DMS114 treated with DMSO at 0.1 percent for 48 hours (cell line): ENCODE measurements at regions not wholly inside any gene's neighbourhood (a gene's known extent, or its start where the extent isn't known, plus 50 kb on each side); places are given as distances from the start of the nearest gene placed in this dataset.
"Not testable (repeated sequence)": the region's sequence is repeated elsewhere in the genome, so short reads cannot be mapped to it uniquely, and the experiment has no call there.

Experiments used
- DNase-seq: peaks from one replicate; lab custom pipeline; 2025; ENCODE audit not compliant: unreplicated experiment; lab: John Stamatoyannopoulos, UW

DNA sequence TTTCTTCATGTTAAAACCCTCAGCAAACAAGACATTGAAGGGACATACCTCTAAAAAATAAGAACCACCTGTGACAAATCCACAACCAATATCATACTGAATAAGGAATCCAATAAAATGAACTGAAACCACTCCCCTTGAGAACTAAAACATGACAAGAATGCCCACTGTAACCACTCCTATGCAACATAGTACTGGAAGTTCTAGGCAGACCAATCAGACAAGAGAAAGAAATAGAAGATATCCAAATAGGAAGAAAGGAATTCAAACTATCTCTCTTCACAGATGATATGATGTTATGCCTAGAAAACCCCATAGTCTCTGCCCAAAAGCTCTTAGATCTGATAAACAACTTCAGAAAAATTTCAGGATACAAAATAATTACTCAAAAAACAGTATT is 887.7 kb upstream of the CDH18 start:
- DNase-seq = not testable (repeated sequence)

DNA sequence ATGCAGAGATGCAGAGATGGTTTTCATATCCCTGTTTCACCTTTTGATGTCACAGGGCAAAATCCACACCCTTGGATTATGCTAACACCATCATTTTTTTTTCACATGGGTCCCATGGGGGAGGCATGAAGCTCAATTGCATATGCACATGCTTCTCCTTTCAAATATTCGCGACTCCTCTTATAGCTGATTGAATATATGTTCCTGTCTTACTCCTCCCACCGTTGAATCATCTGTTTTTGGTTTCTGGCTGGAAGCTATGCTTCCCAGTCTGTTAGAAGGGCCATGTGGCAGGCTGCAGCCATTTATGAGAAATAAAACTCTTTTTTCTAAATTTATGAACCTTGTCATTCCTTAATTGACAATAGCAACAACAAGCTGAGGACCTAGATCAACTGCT is 877.9 kb upstream of the CDH18 start:
- not testable (repeated sequence) for DNase-seq

DNA sequence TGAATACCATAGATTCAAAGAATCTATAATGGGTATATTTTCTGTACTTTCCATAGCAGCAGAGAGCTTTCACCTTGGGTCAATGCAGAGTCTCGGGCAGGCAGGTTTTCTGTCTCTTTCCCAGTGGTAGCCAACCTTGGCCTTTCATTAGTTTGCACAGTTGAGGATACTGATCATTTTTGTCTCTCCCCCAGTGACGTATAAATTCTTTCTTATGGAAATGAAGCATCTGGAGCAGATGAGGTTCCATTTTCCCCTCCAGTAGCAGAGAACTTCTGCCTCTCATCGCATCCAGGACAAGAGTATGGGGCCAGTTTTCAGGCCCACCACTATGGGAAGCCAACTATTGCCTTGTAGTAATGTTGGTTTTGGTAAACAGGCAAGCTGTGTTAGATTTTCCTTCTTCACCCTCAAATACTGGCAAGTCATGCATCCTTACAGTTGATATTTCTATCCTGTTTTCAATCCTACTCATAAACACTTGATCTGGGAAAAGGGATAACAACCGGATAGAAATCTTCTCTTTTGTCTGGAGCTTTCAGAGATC is 845.2 kb upstream of the CDH18 start:
- DNase-seq = no peak

DNA sequence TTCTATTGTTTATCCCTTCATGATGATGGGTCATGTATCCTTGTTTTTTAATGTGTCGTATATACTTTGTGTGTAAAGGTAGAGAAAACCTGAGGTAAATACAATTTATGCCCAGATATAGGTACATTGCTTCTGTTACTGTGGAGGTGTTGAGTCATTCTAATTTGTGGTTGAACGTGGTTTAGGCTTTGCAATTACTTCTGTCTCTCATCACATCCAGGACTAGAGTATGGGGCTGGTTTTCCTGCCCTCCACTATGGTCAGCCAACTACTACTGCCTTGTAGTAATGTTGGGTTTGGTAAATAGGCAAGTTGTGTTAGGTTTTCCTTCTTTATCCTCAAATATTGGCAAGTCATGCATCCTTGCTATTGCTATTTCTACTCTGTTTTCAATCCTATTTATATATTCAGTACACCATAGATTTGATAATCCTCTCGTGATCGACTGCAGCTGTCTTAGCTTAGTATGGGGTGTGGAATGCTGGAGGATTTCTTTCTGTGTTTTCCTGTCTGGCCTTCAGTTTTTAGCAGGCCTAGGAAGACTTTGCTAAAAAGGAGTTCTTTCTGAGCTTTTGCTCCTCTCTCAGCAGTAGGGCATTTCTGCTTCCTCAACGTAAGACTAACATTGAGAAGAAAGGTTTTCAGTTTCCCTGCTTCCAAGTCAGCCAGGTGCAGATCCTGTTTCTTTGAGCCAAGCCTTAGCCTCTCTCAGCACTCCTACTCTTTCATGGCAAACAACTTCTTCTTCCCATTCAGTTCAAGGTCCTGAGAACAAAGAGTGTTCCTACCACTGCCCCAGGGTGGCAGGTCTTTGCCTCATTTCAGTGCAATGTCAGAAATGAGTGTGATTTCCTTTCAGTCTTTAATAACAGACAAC is 844.4 kb upstream of the CDH18 start:
- no peak for DNase-seq

DNA sequence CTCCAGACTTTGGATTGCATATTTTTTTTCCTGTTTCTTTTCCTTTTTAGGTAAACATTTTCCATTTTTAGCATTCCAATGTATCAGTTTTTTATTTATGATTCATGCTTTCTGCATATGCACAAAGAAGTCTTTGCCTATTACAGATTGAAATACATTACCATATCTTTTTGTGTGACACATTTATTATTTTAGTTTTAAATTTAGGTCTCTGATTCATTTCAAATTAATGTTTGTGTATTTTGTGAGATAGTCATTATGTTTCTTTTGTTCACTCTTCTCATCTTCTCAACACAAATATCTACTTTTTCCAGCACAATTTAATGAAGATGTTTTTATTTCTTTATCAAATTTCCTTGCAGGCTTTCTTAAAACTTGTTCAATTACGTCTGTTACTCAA is 838.0 kb upstream of the CDH18 start:
- DNase-seq = not testable (repeated sequence)

DNA sequence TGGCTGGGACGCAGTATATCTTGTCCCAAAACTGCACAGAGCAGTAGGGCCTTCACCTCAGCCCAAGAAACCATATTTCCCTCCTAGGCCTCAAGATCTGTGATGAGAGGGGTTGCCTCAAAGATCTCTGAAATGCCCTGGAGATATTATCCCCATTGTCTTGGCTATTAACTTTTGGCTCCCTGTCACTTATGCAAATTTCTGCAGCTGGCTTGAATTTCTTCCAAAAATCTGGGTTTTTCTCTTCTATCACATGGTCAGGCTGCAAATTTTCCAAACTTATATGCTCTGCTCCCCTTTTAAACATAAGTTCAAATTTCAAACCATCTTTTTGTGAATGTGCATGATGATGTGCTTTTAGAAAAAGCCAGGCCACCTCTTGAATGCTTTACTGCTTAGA is 809.2 kb upstream of the CDH18 start:
- not testable (repeated sequence) for DNase-seq

DNA sequence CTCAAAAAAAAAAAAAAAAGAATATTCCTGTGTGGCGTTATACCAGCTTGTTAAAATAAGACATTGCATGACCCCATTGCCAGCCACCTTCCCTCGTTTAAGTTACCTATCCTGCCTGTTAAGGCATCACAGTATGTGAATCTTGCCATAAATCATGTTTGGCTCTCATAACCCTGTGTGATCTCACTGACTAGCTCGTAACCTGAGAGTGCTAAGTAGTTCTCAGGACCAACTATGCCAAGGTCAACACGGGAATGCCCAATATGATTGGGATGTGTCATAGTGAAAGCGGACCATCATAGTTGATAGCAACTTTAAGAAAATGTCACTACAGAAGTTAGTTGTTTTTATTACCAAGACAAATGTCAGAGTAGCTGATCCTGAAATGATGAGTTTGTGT is 796.8 kb upstream of the CDH18 start:
- not testable (repeated sequence) for DNase-seq

DNA sequence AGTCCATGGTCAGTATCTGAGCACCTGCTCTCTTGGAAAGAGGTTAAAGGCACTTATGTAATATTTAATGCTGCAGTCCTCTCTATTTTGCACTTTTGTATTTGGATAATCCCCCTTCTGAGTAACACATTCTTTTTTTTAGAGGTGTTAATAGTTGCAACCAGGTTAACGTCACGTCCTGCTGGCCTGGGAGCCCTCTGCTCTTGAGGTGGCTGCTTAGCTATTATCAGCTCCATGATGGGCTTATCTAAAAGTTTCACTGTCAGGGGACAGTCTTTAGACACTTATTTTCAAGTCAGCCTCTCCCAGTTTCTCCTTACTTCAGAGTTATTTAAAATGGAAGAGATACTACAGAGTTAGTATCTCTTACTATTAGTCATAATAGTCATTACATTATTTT is 795.5 kb upstream of the CDH18 start:
- DNase-seq = not testable (repeated sequence)

DNA sequence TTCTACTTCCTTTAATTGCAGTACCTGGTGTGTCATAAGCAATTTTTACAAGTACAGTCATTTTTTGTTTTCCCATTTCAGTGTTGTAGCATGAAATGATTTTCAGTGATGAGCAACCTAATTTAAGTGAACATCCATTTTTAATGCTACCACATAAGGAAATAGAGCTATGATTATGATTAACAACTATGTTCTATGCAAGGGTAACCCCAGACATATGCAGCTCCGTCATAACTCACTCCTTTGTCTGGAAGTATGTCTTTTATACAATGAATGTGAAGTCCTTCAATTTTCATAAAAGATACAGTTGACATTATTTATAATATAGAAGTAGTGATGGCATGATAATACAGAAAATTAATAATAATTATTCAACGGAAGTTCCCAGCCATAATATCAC is 783.3 kb upstream of the CDH18 start:
- not testable (repeated sequence) for DNase-seq

DNA sequence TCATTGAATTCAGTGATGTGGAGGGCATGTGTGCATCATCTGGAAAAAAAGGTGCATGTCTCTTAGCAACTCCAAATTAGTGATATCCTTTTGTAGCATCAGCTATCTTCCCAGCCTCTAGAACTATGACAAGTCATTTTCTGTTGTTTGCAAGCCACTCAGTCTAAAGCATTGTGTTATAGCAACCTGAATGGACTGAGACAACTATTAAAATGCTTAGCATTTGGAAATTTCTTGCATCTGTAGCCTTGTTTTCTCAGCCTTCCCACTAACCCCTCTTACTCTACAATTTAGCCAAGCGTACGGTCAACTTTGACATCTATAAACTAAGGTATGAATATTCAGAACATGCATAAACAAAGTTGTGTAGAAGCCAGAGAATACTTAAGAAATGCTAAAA is 777.1 kb upstream of the CDH18 start:
- DNase-seq = not testable (repeated sequence)

DNA sequence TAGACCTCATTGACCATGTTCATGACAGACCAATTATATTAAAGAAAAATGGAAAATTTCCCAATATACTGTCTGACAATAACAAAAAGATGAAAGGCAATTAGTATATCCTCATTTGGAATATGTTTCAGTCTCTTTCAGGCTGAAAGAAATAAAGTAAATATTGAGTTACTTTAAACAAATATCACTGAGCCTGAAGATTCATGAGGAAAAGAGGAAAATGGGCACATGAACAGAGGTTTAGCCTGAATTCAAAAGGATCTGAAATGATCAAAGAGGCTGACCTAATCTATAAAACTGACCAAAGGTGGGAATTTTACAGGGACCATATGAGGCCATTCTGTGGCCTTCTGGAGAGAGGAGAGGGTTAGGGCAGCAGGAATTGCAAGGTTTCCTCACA is 771.5 kb upstream of the CDH18 start:
- DNase-seq = not testable (repeated sequence)

DNA sequence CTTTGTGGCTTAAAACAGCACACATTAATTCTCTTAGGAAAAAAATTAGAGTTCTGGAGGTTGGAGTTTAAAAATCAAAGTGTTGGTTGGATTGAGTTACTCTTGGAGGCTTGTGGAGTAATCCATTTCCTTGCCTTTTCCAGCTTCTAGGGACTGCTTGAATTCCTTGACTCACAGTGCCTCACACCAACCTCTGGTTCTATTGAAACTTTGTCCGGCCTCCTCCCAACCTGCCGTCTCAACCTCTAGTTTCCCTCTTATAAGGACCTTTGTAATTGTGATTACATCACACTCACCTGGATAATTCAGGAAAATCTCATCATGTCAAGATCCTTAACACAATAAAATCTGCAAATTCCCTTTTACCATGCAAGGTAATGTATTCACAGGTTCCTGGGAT is 764.2 kb upstream of the CDH18 start:
- not testable (repeated sequence) for DNase-seq

DNA sequence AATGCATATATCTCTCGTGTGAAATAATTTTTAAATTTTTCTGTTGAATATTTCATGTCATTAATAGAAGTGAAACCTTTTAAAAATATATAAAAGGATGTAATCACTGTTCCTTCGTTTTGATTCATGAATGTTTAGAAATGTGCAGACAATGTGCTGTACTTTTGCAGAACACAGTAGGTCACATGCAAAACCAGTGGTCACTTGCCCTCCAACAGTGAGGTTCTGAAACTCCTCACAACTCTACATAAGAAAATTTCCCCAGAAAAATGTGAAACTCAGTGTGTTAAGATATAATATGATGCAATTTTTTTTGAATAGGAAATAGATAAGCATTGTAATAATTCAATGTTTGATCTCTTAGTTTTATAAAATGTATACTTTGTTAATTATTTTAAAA is 747.7 kb upstream of the CDH18 start:
- not testable (repeated sequence) for DNase-seq

DNA sequence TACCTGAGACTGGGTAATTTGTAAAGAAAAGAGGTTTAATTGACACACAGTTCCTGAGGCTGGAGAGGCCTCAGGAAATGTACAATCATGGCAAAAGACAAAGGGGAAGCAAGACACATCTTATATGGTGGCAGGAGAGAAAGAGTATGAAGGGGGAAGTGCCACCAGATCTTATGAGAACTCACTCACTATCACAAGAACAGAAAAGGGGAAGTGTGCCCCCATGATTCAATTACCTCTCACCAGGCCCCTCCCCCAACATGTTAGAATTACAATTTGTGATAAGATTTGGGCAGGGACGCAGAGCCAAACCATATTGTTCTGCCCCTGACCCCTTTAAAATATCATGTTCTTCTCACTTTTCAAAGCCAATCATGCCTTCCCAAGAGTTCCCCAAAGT is 744.2 kb upstream of the CDH18 start:
- not testable (repeated sequence) for DNase-seq

DNA sequence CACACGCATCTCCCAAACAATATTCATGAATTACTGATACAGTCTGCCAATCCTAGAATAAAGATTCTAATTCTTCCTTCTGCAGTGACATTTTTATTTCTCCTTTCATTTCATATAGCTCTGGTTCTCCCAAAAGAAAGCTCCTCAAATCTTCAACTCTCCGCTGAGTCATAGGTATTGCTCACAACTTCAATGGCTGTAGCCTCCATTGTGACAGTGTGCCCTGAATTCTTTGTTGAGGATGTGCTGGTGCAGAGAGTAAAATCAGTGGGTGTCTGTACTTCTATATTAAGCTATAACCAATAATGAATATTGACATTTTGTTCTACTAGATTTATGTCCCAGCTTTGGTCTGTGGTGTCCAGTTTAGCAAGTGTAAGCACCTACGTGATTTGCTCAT is 733.3 kb upstream of the CDH18 start:
- DNase-seq = not testable (repeated sequence)

DNA sequence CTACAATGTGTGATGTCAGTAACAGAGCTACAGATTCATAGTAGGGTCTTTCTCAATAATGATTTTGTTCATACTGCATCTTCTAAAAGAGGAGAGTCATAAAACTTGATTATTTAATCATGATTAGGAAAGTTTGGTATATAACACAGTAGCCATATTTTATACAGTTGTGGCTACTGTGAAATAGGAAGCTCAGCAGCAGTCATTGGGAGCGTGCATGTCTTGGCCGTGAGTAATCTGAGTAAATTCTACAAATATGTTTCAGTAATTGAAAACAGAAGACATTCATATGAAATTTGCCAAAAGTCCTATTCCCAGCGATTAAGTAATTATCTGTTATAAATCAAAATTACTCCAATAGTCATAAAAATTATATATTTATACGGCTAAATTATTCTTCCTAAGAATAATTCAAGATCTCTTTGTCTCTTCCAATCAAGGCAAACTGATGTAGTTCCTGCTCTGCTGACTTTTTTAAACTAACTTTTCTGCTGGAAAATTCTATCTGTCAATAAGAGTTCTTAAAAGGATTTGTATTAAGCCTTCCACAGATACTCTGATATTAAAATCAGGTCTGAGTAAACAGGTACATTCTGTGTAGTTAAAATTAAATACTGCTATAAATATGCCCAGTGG is 723.6 kb upstream of the CDH18 start:
- DNase-seq = not testable (repeated sequence)

DNA sequence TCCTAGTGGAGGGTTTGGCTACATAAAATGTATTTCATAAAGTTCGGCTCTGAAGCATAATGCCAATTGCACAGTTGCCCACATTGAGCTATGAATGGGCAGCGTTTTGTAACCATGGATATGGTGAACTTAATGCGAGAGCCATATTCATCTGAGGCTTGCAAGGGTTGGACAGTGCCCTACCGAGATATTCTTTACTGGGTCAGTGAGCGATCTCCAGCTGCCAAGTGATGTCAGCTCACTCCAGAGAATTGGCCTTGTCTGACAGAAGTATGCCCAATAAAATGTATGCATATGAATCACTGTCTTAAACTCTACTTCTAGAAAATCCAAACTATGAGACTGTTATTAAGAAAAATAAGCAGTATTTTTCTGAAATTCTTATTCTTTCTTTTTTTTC is 719.6 kb upstream of the CDH18 start:
- DNase-seq = not testable (repeated sequence)

DNA sequence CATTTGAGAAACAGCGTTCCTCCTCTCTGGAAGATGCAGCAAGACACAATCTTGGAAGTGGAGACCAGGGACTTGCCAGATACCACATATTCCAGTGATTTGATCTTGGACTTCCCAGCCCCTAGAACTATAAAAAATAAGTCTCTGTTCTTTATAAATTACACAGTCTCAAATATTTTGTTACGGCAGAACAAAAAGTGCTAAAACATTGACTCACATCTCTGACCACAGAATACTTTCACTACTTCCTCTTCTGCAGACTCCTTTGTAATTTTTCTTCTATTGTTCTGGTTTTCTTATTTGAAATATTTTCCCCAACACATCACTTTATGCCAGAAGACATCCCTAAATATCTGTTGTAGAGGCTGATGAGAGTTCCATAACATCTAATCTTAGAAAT is 706.1 kb upstream of the CDH18 start:
- no peak for DNase-seq

DNA sequence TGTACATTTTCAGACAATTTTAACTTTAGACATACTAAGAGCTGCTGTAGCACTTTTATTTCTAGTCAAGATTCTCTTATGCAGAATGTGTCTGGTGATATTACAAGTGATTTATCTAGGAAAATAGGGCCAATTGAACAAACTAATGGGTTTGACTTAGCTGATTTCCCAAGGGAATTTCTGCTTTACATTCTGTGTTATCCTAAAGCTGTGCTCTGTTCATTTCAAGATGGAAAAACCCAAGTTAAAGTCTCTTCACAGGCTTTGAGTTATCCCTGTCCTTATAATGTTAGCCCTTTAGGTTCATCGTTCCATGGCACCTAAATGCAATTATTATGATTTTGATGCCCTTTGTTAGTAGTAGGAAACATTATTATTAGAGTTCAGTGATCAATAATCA is 704.9 kb upstream of the CDH18 start:
- no peak for DNase-seq

DNA sequence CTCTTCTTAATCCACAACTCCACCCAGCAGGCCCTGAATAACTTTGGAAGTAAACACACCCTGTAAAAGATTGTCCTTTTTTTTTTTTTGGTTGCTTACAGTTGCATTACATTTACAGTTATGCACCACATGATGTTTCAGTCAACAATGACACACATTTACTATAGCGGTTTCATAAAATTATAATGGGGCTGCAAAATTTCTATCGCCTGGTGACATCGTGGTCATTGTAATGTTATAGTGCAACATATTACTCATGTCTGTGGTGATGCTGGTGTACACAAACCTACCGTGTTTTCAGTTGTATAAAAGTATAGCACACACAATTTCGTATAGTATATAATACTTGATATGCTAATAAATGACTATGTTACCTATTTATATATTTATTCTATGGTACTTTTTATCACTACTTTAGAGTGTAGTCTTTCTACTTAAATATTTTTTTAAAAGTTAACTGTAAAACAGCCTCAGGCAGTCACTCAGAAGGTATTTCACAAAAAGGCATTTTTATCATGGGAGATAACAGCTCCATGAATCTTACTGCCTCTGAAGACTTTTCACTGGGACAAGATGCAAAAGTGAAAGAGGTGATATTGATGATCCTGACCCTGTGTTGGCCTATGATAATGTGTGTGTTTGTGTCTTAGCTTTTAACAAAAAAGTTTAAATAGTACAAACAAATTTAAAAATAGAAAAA is 695.4 kb upstream of the CDH18 start:
- no peak for DNase-seq

DNA sequence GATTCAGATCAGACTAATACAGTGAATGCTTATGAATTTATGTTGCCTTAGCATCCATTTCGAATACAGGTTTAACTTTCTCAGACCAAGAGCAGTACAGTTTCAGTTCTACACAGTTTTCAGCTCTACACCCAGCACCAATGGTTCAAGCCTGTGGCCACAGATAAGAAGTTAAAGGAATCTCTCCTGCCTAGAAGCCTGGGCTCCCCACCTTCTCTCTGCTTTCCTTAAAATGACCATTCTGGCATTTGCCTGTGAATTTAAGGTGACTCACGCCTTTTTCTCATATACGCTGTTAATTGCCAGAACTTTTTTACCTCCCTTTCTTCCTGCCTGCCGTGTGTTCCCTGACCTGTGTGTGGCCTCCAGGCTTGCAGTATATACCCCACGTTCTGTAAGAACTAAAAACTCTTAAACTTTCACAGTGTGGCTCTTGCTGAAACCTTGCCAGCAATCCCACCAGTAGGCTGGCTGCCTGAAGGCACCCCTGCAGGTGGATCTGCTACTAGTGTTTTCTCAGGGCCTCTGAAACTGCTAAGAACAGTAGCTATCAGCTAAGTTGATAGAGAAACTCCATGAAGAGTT is 692.8 kb upstream of the CDH18 start:
- no peak for DNase-seq
